GM19397 (cell line): ENCODE measurements at regions not wholly inside any gene's neighbourhood (a gene's known extent, or its start where the extent isn't known, plus 50 kb on each side); places are given as distances from the start of the nearest gene placed in this dataset.

Source experiments
- ATAC-seq: cut with Tn5 transposase; IDR thresholded peaks from one replicate; pipeline ENCODE4 v1.9.1; 2021; ENCODE audit warnings: mild to moderate bottlenecking, moderate library complexity; ENCODE audit not compliant: unreplicated experiment

DNA sequence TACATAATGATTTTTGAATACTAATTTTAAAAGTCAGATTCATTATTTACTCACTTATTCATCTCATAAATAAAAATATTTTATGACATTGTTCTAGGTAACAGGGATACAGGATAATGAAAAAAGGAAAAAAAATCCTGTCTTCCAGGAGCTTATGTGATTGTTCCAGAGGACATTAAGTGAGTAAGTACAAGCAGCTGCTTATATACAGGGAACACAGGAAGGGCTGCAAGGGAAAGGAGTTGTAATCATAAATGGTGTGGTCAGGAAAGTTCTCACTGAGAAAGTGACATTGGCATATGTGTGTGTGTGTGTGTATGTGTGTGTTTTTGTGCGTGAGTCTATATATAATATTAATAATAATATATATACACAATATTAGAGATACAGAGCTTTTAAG, 121.8 kb downstream of the HAO1 start:
- no peak for ATAC-seq

DNA sequence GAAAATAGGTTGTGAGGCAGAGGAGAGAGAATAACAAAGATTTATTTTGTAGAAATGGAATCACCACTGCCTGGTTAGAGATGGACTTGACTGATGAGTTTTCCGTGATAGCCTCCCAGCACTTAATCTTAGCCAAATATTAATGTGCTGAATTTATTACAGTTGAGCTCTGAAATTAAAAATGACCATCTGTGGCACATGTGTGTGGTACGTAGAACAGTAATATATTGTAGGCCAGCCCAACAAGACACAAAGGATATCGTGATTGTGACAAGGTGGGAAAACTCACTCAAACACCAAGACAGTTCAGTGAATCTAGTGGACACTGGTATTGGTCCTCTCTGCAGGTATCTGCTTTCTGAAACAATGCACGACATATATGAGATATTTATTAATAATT, 119.4 kb downstream of the HAO1 start:
- no peak for ATAC-seq

DNA sequence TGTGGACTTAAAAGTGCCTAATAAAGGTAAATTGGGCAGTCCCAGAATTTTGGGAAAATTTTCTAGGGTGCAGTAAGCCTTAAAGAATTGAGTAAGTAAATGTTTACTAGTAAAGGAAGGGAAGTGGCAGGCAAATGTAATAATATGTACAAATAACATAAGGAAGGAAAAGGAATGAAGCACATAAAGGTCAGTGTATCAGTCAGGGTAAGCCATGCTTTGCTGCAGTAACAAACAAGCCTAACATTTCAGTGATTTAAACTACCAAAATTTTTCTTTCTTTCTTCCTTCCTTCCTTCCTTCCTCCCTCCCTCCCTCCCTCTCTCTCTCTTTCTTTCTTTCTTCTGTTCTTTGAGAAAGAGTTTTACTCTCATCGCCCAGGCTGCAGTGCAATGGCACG, 117.5 kb downstream of the HAO1 start:
- ATAC-seq = no peak

DNA sequence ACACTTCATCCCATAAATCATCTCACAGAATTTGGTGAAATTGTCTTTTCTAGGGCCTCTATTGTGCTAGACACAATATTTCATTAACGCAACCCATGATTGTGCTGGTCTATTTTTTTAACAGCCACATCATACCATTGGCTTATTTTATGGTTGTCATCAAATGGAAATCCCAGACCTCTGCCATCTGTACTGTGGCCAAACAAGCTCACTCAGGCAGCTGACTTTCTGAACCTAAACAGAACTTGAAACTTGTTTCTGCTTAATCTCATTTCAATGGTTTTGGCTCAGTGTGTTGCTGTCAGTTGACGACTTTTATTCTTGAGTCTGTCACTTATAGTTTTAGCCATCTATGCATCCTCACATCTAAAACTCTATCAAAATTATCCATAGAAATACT, 111.8 kb downstream of the HAO1 start:
- no peak for ATAC-seq

- ATAC-seq = no peak
Observed at GRCh38 chr20:7829031-7829430, 111.2 kb downstream of the HAO1 start.

DNA sequence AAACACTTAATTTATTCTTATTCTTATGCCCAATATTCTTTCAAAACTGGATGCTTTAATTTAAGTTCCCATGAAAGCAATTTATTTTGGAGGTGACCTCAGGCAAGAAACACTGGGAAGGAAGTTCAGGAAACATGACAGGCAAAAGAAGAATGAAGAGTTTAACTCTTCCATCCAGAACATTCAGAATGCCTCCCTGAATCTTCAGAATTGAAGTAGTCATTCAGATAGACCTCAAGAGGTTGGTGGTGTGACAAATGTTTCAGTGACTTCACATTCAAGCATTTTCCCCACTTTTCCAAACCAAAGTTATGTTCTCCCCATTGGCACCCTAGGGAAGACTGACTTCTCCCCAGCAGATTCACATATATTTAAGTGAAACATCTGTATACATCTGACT, 110.5 kb downstream of the HAO1 start:
- ATAC-seq = no peak
